ENCODE measurements at regions not wholly inside any gene's neighbourhood (a gene's known extent, or its start where the extent isn't known, plus 50 kb on each side); places are given as distances from the start of the nearest gene placed in this dataset.

GRCh38 chr22:22343581-22344296 lies 99.2 kb downstream of the VPREB1 start:
- no peaks in the 10 kb centered on the region for H3K9me3 ChIP-seq (ENCODE audit: control insufficient read depth, low read length)
- no peak overlapping the region for H3K27ac ChIP-seq
- H3K27me3 ChIP-seq (ENCODE audit: control insufficient read depth, insufficient read depth, low read length): no peaks in the 10 kb centered on the region
- H3K4me2 ChIP-seq (ENCODE audit: low read length): no peak overlapping the region
- no peak for TF ChIP-seq CTCF (IDR thresholded peaks at IDR 0.05)
- no peaks in the 10 kb centered on the region for H3K79me2 ChIP-seq
- no peak overlapping the region for H2AFZ ChIP-seq
- H3K4me1 ChIP-seq: no peaks in the 10 kb centered on the region
- H3K4me3 ChIP-seq (ENCODE audit: low read depth, low read length): no peak overlapping the region
- H3K36me3 ChIP-seq (ENCODE audit: control insufficient read depth, insufficient read depth, low read length): no peaks in the 10 kb centered on the region
- no peak overlapping the region for H3K9ac ChIP-seq

GRCh38 chr22:22344430-22344829 lies 99.8 kb downstream of the VPREB1 start:
- Histone ChIP-seq H3K9ac (no peak overlapping the region), H3K27me3 (ENCODE audit: control insufficient read depth, insufficient read depth, low read length) (no peaks in the 10 kb centered on the region), H3K36me3 (ENCODE audit: control insufficient read depth, insufficient read depth, low read length) (no peaks in the 10 kb centered on the region), H3K4me1 (no peaks in the 10 kb centered on the region), H3K9me3 (ENCODE audit: control insufficient read depth, low read length) (no peaks in the 10 kb centered on the region), H2AFZ (no peak overlapping the region), H3K27ac (no peak overlapping the region), H3K4me2 (ENCODE audit: low read length) (no peak overlapping the region), H3K79me2 (no peaks in the 10 kb centered on the region), H3K4me3 (ENCODE audit: low read depth, low read length) (no peak overlapping the region)
- TF ChIP-seq CTCF (IDR thresholded peaks at IDR 0.05): no peak

- no peaks in the 10 kb centered on the region for H3K27me3 ChIP-seq (ENCODE audit: control insufficient read depth, insufficient read depth, low read length)
Observed at GRCh38 chr22:22345781-22346180, 101.2 kb downstream of the VPREB1 start.

GRCh38 chr22:22346401-22347107 lies 102.0 kb downstream of the VPREB1 start:
- H3K4me2 ChIP-seq (ENCODE audit: low read length): no peak overlapping the region
- no peaks in the 10 kb centered on the region for H3K9me3 ChIP-seq (ENCODE audit: control insufficient read depth, low read length)
- no peaks in the 10 kb centered on the region for H3K79me2 ChIP-seq
- no peaks in the 10 kb centered on the region for H3K36me3 ChIP-seq (ENCODE audit: control insufficient read depth, insufficient read depth, low read length)
- no peak for TF ChIP-seq CTCF (IDR thresholded peaks at IDR 0.05)
- no peak overlapping the region for H3K27ac ChIP-seq
- no peaks in the 10 kb centered on the region for H3K27me3 ChIP-seq (ENCODE audit: control insufficient read depth, insufficient read depth, low read length)
- H3K4me3 ChIP-seq (ENCODE audit: low read depth, low read length): no peak overlapping the region
- H3K4me1 ChIP-seq: no peaks in the 10 kb centered on the region
- H3K9ac ChIP-seq: no peak overlapping the region
- no peak overlapping the region for H2AFZ ChIP-seq

More at GRCh38 chr22:22345781-22346180, 101.2 kb downstream of the VPREB1 start:
- Histone ChIP-seq H3K27ac (no peak overlapping the region), H3K4me1 (no peaks in the 10 kb centered on the region), H3K4me2 (ENCODE audit: low read length) (no peak overlapping the region), H3K9me3 (ENCODE audit: control insufficient read depth, low read length) (no peaks in the 10 kb centered on the region), H3K4me3 (ENCODE audit: low read depth, low read length) (no peak overlapping the region), H3K9ac (no peak overlapping the region), H2AFZ (no peak overlapping the region), H3K36me3 (ENCODE audit: control insufficient read depth, insufficient read depth, low read length) (no peaks in the 10 kb centered on the region), H3K79me2 (no peaks in the 10 kb centered on the region)
- no peak for TF ChIP-seq CTCF (IDR thresholded peaks at IDR 0.05)

All from parathyroid adenoma (tissue), 2 donors.